Progenitor cell of endocrine pancreas (in vitro differentiated cells): ENCODE measurements at regions not wholly inside any gene's neighbourhood (a gene's known extent, or its start where the extent isn't known, plus 50 kb on each side); places are given as distances from the start of the nearest gene placed in this dataset.

Experiments
- DNase-seq: peaks from one replicate; pipeline ENCODE4 v3.0.0; 2021; ENCODE audit warnings: low spot score; ENCODE audit not compliant: unreplicated experiment
- H3K27ac Mint-ChIP-seq: 2 replicates; pipeline ENCODE4 v1.8.0; 2021; ENCODE audit warnings: mild to moderate bottlenecking, moderate library complexity, mixed read lengths
- H3K27me3 Mint-ChIP-seq: 2 replicates; pipeline ENCODE4 v1.8.0; 2021; ENCODE audit warnings: mixed read lengths
- H3K36me3 Mint-ChIP-seq: 2 replicates; pipeline ENCODE4 v1.8.0; 2022; ENCODE audit warnings: mixed read lengths; ENCODE audit not compliant: insufficient read depth
- H3K4me1 Mint-ChIP-seq: 2 replicates; pipeline ENCODE4 v1.8.0; 2021; ENCODE audit warnings: low read depth, mixed read lengths
- H3K4me3 Mint-ChIP-seq: 2 replicates; pipeline ENCODE4 v1.8.0; 2021; ENCODE audit warnings: low read depth, mild to moderate bottlenecking, moderate library complexity, mixed read lengths
- H3K9me3 Mint-ChIP-seq: 2 replicates; pipeline ENCODE4 v1.8.0; 2021; ENCODE audit warnings: low read depth, mixed read lengths
- TF ChIP-seq, protein P1 (sequence below): fragments of 200-600 bp; sonication (generic); IDR thresholded peaks from one replicate; pipeline ENCODE4 v1.5.0; 2021; ENCODE audit warnings: antibody characterized with exemption, mild to moderate bottlenecking; ENCODE audit not compliant: unreplicated experiment

DNA sequence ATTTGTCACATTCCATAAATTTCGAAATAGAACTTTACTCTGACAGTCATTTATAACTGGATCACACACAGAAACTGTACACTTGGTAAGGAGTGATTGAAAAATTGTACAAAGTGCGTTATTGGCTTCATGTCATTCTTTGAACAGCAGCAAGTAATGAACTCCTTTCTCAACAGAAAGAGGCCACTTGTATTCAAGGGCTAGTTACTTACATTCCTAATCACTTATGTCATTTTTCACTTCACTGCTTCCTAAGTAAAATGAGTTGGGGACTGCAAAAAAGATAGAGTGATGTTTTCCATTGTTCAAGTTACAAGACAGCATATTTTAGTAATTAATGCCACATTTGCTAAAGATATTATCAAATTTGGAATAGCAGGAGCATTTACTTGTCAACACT lies 893.2 kb downstream of the DTWD2 start:
- TF ChIP-seq, protein P1, sequence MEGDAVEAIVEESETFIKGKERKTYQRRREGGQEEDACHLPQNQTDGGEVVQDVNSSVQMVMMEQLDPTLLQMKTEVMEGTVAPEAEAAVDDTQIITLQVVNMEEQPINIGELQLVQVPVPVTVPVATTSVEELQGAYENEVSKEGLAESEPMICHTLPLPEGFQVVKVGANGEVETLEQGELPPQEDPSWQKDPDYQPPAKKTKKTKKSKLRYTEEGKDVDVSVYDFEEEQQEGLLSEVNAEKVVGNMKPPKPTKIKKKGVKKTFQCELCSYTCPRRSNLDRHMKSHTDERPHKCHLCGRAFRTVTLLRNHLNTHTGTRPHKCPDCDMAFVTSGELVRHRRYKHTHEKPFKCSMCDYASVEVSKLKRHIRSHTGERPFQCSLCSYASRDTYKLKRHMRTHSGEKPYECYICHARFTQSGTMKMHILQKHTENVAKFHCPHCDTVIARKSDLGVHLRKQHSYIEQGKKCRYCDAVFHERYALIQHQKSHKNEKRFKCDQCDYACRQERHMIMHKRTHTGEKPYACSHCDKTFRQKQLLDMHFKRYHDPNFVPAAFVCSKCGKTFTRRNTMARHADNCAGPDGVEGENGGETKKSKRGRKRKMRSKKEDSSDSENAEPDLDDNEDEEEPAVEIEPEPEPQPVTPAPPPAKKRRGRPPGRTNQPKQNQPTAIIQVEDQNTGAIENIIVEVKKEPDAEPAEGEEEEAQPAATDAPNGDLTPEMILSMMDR, result no peak
- H3K4me3 Mint-ChIP-seq, result no peak overlapping the region
- DNase-seq, result no peak
- no peaks in the 10 kb centered on the region for H3K36me3 Mint-ChIP-seq
- H3K4me1 Mint-ChIP-seq, result peaks cover 2% of the 10 kb centered on the region
- H3K27me3 Mint-ChIP-seq, result no peaks in the 10 kb centered on the region
- H3K9me3 Mint-ChIP-seq, result no peaks in the 10 kb centered on the region
- H3K27ac Mint-ChIP-seq, result peak overlapping the region; percentile 45

DNA sequence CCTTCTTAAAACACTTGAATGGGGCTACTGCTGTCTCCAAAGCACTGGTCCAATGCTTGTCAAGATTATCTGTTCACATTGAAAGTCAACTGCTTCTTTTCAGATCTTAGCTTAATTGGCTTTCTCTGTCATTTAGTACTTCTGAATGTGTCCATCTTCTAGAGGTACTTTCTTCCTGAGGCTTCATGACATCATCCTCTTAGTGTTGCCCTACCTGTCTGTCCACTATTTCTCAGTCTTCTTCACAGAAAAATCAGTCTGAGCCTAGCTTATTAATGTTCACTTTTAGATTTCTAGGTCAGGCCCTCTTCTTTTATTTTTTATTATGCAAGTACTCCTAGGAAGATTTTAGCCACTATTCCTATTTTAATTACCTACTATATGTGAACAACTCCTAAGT lies 899.9 kb downstream of the DTWD2 start:
- no peak overlapping the region for H3K27ac Mint-ChIP-seq
- H3K4me1 Mint-ChIP-seq, result no peaks in the 10 kb centered on the region
- no peaks in the 10 kb centered on the region for H3K9me3 Mint-ChIP-seq
- H3K27me3 Mint-ChIP-seq, result no peaks in the 10 kb centered on the region
- no peak for DNase-seq
- TF ChIP-seq, protein P1, result no peak
- H3K4me3 Mint-ChIP-seq, result no peak overlapping the region
- H3K36me3 Mint-ChIP-seq, result no peaks in the 10 kb centered on the region

DNA sequence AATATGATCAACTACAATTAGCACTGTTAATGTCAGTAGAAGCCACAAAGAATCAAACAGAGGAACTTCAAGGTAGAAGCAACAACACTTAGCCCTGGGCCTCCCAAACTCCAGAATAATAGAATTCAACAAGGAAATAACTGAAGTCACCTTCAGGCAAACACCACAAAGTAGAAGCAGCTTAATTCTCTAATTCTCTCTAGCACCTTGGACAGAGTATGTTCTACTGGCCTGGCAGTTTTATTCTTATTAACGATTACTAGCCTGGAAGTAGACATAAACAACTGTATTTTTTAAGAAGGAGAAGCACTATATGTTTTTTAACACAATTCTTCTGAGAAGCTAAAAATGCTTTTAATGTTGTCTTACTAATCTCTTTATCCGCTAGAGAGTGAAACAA lies 911.9 kb downstream of the DTWD2 start:
- no peaks in the 10 kb centered on the region for H3K9me3 Mint-ChIP-seq
- TF ChIP-seq, protein P1, result no peak
- H3K4me3 Mint-ChIP-seq, result no peak overlapping the region
- no peaks in the 10 kb centered on the region for H3K36me3 Mint-ChIP-seq
- peaks cover 4% of the 10 kb centered on the region for H3K27me3 Mint-ChIP-seq
- H3K4me1 Mint-ChIP-seq, result peaks cover 3% of the 10 kb centered on the region
- no peak overlapping the region for H3K27ac Mint-ChIP-seq
- DNase-seq, result no peak

DNA sequence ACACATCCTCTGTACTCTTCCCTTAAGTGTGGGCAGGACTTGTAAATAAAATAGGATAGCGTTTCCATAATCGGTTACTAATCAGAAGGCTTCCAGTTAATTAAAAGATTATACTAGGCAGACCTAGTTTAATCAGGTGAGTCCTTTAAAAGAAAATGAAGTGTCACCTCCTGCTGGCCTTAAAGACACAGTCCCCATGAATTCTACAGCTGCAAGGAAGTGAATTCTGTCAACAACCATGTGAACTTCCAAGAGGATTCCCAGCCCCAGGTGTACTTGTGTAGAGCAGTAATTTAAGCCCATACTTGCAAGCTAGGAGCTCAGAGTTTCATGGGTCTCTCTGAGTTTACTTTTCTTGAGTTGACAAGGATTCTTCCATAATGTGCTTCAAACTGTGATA lies 918.3 kb downstream of the DTWD2 start:
- no peak for DNase-seq
- Mint-ChIP-seq H3K27ac (no peak overlapping the region), H3K36me3 (no peaks in the 10 kb centered on the region), H3K27me3 (peaks cover 4% of the 10 kb centered on the region), H3K4me3 (no peak overlapping the region), H3K4me1 (peaks cover 15% of the 10 kb centered on the region), H3K9me3 (no peaks in the 10 kb centered on the region)
- TF ChIP-seq, protein P1, result no peak

DNA sequence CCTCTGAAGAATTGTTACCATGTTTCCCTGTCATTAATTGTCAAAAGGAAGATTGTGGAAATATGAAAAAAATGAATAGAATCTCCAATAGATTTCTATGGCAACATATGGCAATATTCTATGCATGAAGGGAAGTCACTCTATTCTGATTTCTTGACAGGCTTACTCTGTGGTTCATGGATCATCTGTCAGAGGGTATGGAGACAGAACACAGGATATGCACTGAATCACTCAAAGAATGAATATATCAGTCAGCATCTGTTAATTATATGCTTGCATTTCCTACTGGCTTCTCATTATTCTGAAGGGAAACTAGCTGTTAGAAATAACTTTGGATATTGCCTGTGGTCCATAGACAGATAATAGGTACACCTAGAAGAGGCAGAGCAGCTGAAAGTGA lies 918.9 kb downstream of the DTWD2 start:
- TF ChIP-seq, protein P1, result no peak
- no peak overlapping the region for H3K27ac Mint-ChIP-seq

More for the DNA sequence above, 918.9 kb downstream of the DTWD2 start:
- Mint-ChIP-seq H3K4me3 (no peak overlapping the region), H3K27me3 (peaks cover 4% of the 10 kb centered on the region), H3K4me1 (peaks cover 15% of the 10 kb centered on the region), H3K9me3 (no peaks in the 10 kb centered on the region), H3K36me3 (no peaks in the 10 kb centered on the region)
- no peak for DNase-seq
